WTC11 (cell line): ENCODE measurements at regions not wholly inside any gene's neighbourhood (a gene's known extent, or its start where the extent isn't known, plus 50 kb on each side); places are given as distances from the start of the nearest gene placed in this dataset.

Experiments
- ATF2 ChIP-seq: sonication (generic); formaldehyde crosslinking; IDR thresholded peaks from 2 replicates; pipeline ENCODE4 v1.8.1; 2022; ENCODE audit warnings: low read depth, missing genetic modification reagents, borderline replicate concordance
- CTCF ChIP-seq: fragments of 200-600 bp; IDR thresholded peaks from 2 replicates; pipeline ENCODE4 v1.8.0; 2022; ENCODE audit warnings: antibody characterized with exemption
- ESRRA ChIP-seq: sonication (generic); formaldehyde crosslinking; IDR thresholded peaks from 2 replicates; pipeline ENCODE4 v1.8.1; 2022; ENCODE audit warnings: mild to moderate bottlenecking, missing genetic modification reagents, borderline replicate concordance
- FOXJ3 ChIP-seq: sonication (generic); formaldehyde crosslinking; IDR thresholded peaks from 2 replicates; pipeline ENCODE4 v1.9.0; 2021; ENCODE audit warnings: missing genetic modification reagents, mild to moderate bottlenecking, borderline replicate concordance
- GTF2I ChIP-seq: fragments of 250-450 bp; sonication (Bioruptor Pico); conservative IDR thresholded peaks from 2 replicates; pipeline ENCODE4 v1.4.0; 2021; ENCODE audit warnings: mild to moderate bottlenecking
- KAT7 ChIP-seq: sonication (generic); formaldehyde crosslinking; IDR thresholded peaks from 2 replicates; pipeline ENCODE4 v1.8.1; 2023; ENCODE audit warnings: missing genetic modification reagents, mild to moderate bottlenecking, borderline replicate concordance
- NFYB ChIP-seq: sonication (generic); formaldehyde crosslinking; conservative IDR thresholded peaks from 2 replicates; pipeline ENCODE4 v1.8.0; 2022; ENCODE audit warnings: low read depth, missing genetic modification reagents
- TP53 ChIP-seq: sonication (generic); formaldehyde crosslinking; IDR thresholded peaks from 2 replicates; pipeline ENCODE4 v1.8.1; 2023; ENCODE audit warnings: mild to moderate bottlenecking, missing genetic modification reagents
- ZNF263 ChIP-seq: sonication (generic); formaldehyde crosslinking; IDR thresholded peaks from 2 replicates; pipeline ENCODE4 v1.8.1; 2022; ENCODE audit warnings: low read depth, mild to moderate bottlenecking, moderate library complexity, missing genetic modification reagents
- ZNF416 ChIP-seq: fragments of 250-450 bp; sonication (Bioruptor Pico); IDR thresholded peaks from 2 replicates; pipeline ENCODE4 v1.9.0; 2021; ENCODE audit warnings: mild to moderate bottlenecking, inconsistent platforms
- TF ChIP-seq, protein P1 (sequence below): sonication (generic); formaldehyde crosslinking; IDR thresholded peaks from 2 replicates; pipeline ENCODE4 v1.8.1; 2023; ENCODE audit warnings: mild to moderate bottlenecking, missing genetic modification reagents, moderate library complexity
- TF ChIP-seq, protein P2 (sequence below): sonication (generic); formaldehyde crosslinking; IDR thresholded peaks from 2 replicates; pipeline ENCODE4 v1.8.0; 2022; ENCODE audit warnings: mild to moderate bottlenecking, missing genetic modification reagents

GRCh38 chr21:35508139-35508888 lies 459.2 kb upstream of the RUNX1 start:
- no peak for TF ChIP-seq NFYB
- TF ChIP-seq CTCF, result no peak
- TF ChIP-seq ZNF416 (CRISPR knock-in tag), result no peak
- no peak for TF ChIP-seq FOXJ3 (CRISPR knock-in tag)
- no peak for TF ChIP-seq KAT7 (CRISPR knock-in tag)
- TF ChIP-seq ATF2, result no peak
- TF ChIP-seq, protein P1, sequence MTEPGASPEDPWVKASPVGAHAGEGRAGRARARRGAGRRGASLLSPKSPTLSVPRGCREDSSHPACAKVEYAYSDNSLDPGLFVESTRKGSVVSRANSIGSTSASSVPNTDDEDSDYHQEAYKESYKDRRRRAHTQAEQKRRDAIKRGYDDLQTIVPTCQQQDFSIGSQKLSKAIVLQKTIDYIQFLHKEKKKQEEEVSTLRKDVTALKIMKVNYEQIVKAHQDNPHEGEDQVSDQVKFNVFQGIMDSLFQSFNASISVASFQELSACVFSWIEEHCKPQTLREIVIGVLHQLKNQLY (CRISPR knock-in tag), result no peak
- TF ChIP-seq ESRRA (CRISPR knock-in tag), result no peak
- no peak for TF ChIP-seq ZNF263
- TF ChIP-seq TP53, result no peak
- TF ChIP-seq, protein P2, sequence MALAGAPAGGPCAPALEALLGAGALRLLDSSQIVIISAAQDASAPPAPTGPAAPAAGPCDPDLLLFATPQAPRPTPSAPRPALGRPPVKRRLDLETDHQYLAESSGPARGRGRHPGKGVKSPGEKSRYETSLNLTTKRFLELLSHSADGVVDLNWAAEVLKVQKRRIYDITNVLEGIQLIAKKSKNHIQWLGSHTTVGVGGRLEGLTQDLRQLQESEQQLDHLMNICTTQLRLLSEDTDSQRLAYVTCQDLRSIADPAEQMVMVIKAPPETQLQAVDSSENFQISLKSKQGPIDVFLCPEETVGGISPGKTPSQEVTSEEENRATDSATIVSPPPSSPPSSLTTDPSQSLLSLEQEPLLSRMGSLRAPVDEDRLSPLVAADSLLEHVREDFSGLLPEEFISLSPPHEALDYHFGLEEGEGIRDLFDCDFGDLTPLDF (CRISPR knock-in tag), result no peak
- TF ChIP-seq GTF2I (CRISPR knock-in tag), result no peak
